Trophoblast cell (in vitro differentiated cells and primary cell): ENCODE measurements at regions not wholly inside any gene's neighbourhood (a gene's known extent, or its start where the extent isn't known, plus 50 kb on each side); places are given as distances from the start of the nearest gene placed in this dataset.

ENCODE experiments used
- DNase-seq, 2 donors: peaks; one replicate each; pipeline ENCODE4 v3.0.0-alpha.2; 2016
- H2AFZ ChIP-seq: 2 replicates; pipeline ENCODE4 v1.6.1; 2013; ENCODE audit warnings: low read length, moderate library complexity, mild to moderate bottlenecking; ENCODE audit not compliant: insufficient read depth, poor library complexity
- H2AK5ac ChIP-seq: 2 replicates; pipeline ENCODE4 v1.6.1; 2013; ENCODE audit warnings: mild to moderate bottlenecking, low read length
- H2BK120ac ChIP-seq: 2 replicates; pipeline ENCODE4 v1.6.1; 2013; ENCODE audit warnings: low read length, mild to moderate bottlenecking, moderate library complexity; ENCODE audit not compliant: insufficient read depth, poor library complexity
- H2BK12ac ChIP-seq: 2 replicates; pipeline ENCODE4 v1.6.1; 2013; ENCODE audit warnings: mild to moderate bottlenecking, low read length, moderate library complexity
- H2BK5ac ChIP-seq: 2 replicates; pipeline ENCODE4 v1.6.1; 2013; ENCODE audit warnings: low read length, low read depth, moderate library complexity, mild to moderate bottlenecking; ENCODE audit not compliant: poor library complexity
- H3K14ac ChIP-seq: 2 replicates; pipeline ENCODE4 v1.6.1; 2013; ENCODE audit warnings: mild to moderate bottlenecking, low read length
- H3K18ac ChIP-seq: 2 replicates; pipeline ENCODE4 v1.6.1; 2013; ENCODE audit warnings: mild to moderate bottlenecking, low read length
- H3K23ac ChIP-seq: 2 replicates; pipeline ENCODE4 v1.6.1; 2013; ENCODE audit warnings: low read length
- H3K27ac ChIP-seq: 2 replicates; pipeline ENCODE4 v1.5.1; 2013; ENCODE audit warnings: low read depth, mild to moderate bottlenecking, inconsistent platforms, low read length, moderate library complexity
- H3K27me3 ChIP-seq: 2 replicates; pipeline ENCODE4 v1.6.1; 2013; ENCODE audit warnings: inconsistent platforms, mild to moderate bottlenecking, low read length, moderate library complexity; ENCODE audit not compliant: insufficient read depth
- H3K36me3 ChIP-seq, 2 experiments: 1 replicate in 1 of 2; 2 replicates in 1 of 2; pipeline ENCODE4 v1.6.1; 2013; ENCODE audit warnings: low read length in 2 of 2, mild to moderate bottlenecking in 2 of 2, moderate library complexity in 1 of 2; ENCODE audit not compliant: insufficient read depth in 2 of 2, control insufficient read depth in 1 of 2
- H3K4ac ChIP-seq: 2 replicates; pipeline ENCODE4 v1.6.1; 2013; ENCODE audit warnings: low read depth, mild to moderate bottlenecking, low read length, moderate library complexity
- H3K4me1 ChIP-seq, 2 experiments: 1 replicate in 1 of 2; 2 replicates in 1 of 2; pipeline ENCODE4 v1.6.1; 2013; ENCODE audit warnings: low read length in 2 of 2, mild to moderate bottlenecking in 2 of 2, moderate library complexity in 1 of 2; ENCODE audit not compliant: insufficient read depth in 2 of 2, control insufficient read depth in 1 of 2
- H3K4me2 ChIP-seq: 2 replicates; pipeline ENCODE4 v1.6.1; 2013; ENCODE audit warnings: inconsistent platforms, mild to moderate bottlenecking, low read length, moderate library complexity
- H3K4me3 ChIP-seq: 2 replicates; pipeline ENCODE4 v1.5.1; 2013; ENCODE audit warnings: mild to moderate bottlenecking, low read depth, low read length, inconsistent platforms
- H3K79me1 ChIP-seq: one replicate; pipeline ENCODE4 v1.6.1; 2013; ENCODE audit warnings: low read length
- H3K79me2 ChIP-seq: 2 replicates; pipeline ENCODE4 v1.6.1; 2013; ENCODE audit warnings: low read length, mild to moderate bottlenecking; ENCODE audit not compliant: control insufficient read depth, insufficient read depth, poor library complexity
- H3K9ac ChIP-seq: 2 replicates; pipeline ENCODE4 v1.6.1; 2013; ENCODE audit warnings: mild to moderate bottlenecking, low read length
- H3K9me3 ChIP-seq: 2 replicates; pipeline ENCODE4 v1.6.1; 2013; ENCODE audit warnings: low read depth, mild to moderate bottlenecking, control low read depth, inconsistent platforms, low read length; ENCODE audit not compliant: insufficient read depth
- H4K12ac ChIP-seq: 2 replicates; pipeline ENCODE4 v1.6.1; 2013; ENCODE audit warnings: low read depth, mild to moderate bottlenecking, low read length, moderate library complexity
- H4K8ac ChIP-seq: 2 replicates; pipeline ENCODE4 v1.6.1; 2013; ENCODE audit warnings: low read depth, mild to moderate bottlenecking, low read length, moderate library complexity
- H4K91ac ChIP-seq: one replicate; pipeline ENCODE4 v1.6.1; 2013; ENCODE audit warnings: low read depth, mild to moderate bottlenecking, low read length, moderate library complexity
- WGBS: extraction: QIAGEN DNeasy Blood & Tissue Kit; methylation state at CpG from one replicate; pipeline ENCODE4 v1.1.7; 2013; ENCODE audit warnings: missing lambda C conversion rate; ENCODE audit not compliant: insufficient read length, insufficient coverage; ENCODE audit errors: extremely low coverage; 5-methylcytosine and 5-hydroxymethylcytosine counted together

- Histone ChIP-seq H2AK5ac (no peak overlapping the region), H3K23ac (no peak overlapping the region), H3K9me3 (peaks cover 6% of the 10 kb centered on the region), H2BK12ac (no peak overlapping the region), H2BK5ac (no peak overlapping the region), H3K79me2 (no peaks in the 10 kb centered on the region), H3K36me3 (no peaks in the 10 kb centered on the region), H4K12ac (no peak overlapping the region), H4K91ac (no peak overlapping the region), H3K79me1 (no peaks in the 10 kb centered on the region), H3K4me2 (no peak overlapping the region), H3K4me1 (no peaks in the 10 kb centered on the region), H4K8ac (no peak overlapping the region), H3K4ac (no peak overlapping the region), H2AFZ (no peak overlapping the region), H3K27me3 (no peaks in the 10 kb centered on the region), H2BK120ac (no peak overlapping the region), H3K4me3 (no peak overlapping the region), H3K14ac (no peak overlapping the region), H3K18ac (no peak overlapping the region), H3K27ac (no peak overlapping the region), H3K9ac (no peak overlapping the region)
- WGBS = no CpG with 5 or more reads among the region's 7 CpGs
- no peak for DNase-seq
Observed at GRCh38 chr14:88947646-88948598, 123.5 kb downstream of the TTC8 start.

GRCh38 chr14:88950069-88950468 lies 125.6 kb downstream of the TTC8 start:
- no peaks in the 10 kb centered on the region for H3K27me3 ChIP-seq
- no peak overlapping the region for H3K4ac ChIP-seq
- no peak overlapping the region for H4K91ac ChIP-seq
- H3K79me1 ChIP-seq = no peaks in the 10 kb centered on the region
- no peak overlapping the region for H4K8ac ChIP-seq
- no peak overlapping the region for H3K9ac ChIP-seq
- no peak overlapping the region for H3K27ac ChIP-seq
- no peaks in the 10 kb centered on the region for H3K36me3 ChIP-seq
- no peak overlapping the region for H3K18ac ChIP-seq
- no peak overlapping the region for H4K12ac ChIP-seq
- no peak overlapping the region for H2BK5ac ChIP-seq
- H3K4me2 ChIP-seq = no peak overlapping the region
- H3K79me2 ChIP-seq = no peaks in the 10 kb centered on the region
- H2AFZ ChIP-seq = no peak overlapping the region
- H3K23ac ChIP-seq = no peak overlapping the region
- H3K9me3 ChIP-seq = peaks cover 6% of the 10 kb centered on the region
- no peak overlapping the region for H2BK12ac ChIP-seq
- no peak for DNase-seq
- no peaks in the 10 kb centered on the region for H3K4me1 ChIP-seq
- no CpG with 5 or more reads among the region's 2 CpGs for WGBS
- H2AK5ac ChIP-seq = no peak overlapping the region
- H3K4me3 ChIP-seq = no peak overlapping the region
- H2BK120ac ChIP-seq = no peak overlapping the region
- no peak overlapping the region for H3K14ac ChIP-seq

- WGBS = no CpG with 5 or more reads among the region's 3 CpGs
Observed at GRCh38 chr14:88951370-88951769, 126.9 kb downstream of the TTC8 start.

GRCh38 chr14:88952901-88953300 lies 128.4 kb downstream of the TTC8 start:
- no peak for DNase-seq
- H2BK12ac ChIP-seq = no peak overlapping the region
- no peak overlapping the region for H4K8ac ChIP-seq
- no peak overlapping the region for H4K91ac ChIP-seq
- H3K27me3 ChIP-seq = no peaks in the 10 kb centered on the region
- H3K4me3 ChIP-seq = no peak overlapping the region
- H2BK120ac ChIP-seq = no peak overlapping the region
- H2AK5ac ChIP-seq = no peak overlapping the region
- no peak overlapping the region for H2BK5ac ChIP-seq
- H3K18ac ChIP-seq = no peak overlapping the region
- WGBS = no CpG with 5 or more reads among the region's 7 CpGs
- H2AFZ ChIP-seq = no peak overlapping the region
- H3K27ac ChIP-seq = no peak overlapping the region
- H4K12ac ChIP-seq = no peak overlapping the region
- H3K9me3 ChIP-seq = peaks cover 6% of the 10 kb centered on the region
- no peaks in the 10 kb centered on the region for H3K36me3 ChIP-seq
- H3K79me2 ChIP-seq = no peaks in the 10 kb centered on the region
- H3K9ac ChIP-seq = no peak overlapping the region
- no peak overlapping the region for H3K4ac ChIP-seq
- H3K23ac ChIP-seq = no peak overlapping the region
- H3K4me2 ChIP-seq = no peak overlapping the region
- no peak overlapping the region for H3K14ac ChIP-seq
- no peaks in the 10 kb centered on the region for H3K79me1 ChIP-seq
- H3K4me1 ChIP-seq = no peaks in the 10 kb centered on the region

More at GRCh38 chr14:88951370-88951769, 126.9 kb downstream of the TTC8 start:
- Histone ChIP-seq H3K79me2 (no peaks in the 10 kb centered on the region), H2BK12ac (no peak overlapping the region), H2BK120ac (no peak overlapping the region), H3K36me3 (no peaks in the 10 kb centered on the region), H4K8ac (no peak overlapping the region), H3K4me1 (no peaks in the 10 kb centered on the region), H4K91ac (no peak overlapping the region), H3K18ac (no peak overlapping the region), H2BK5ac (no peak overlapping the region), H3K23ac (no peak overlapping the region), H3K4me3 (no peak overlapping the region), H3K9ac (no peak overlapping the region), H2AK5ac (no peak overlapping the region), H3K79me1 (no peaks in the 10 kb centered on the region), H3K9me3 (peaks cover 6% of the 10 kb centered on the region), H4K12ac (no peak overlapping the region), H3K27me3 (no peaks in the 10 kb centered on the region), H3K4me2 (no peak overlapping the region), H3K27ac (no peak overlapping the region), H3K14ac (no peak overlapping the region), H2AFZ (no peak overlapping the region), H3K4ac (no peak overlapping the region)
- no peak for DNase-seq
